ENCODE measurements at regions not wholly inside any gene's neighbourhood (a gene's known extent, or its start where the extent isn't known, plus 50 kb on each side); places are given as distances from the start of the nearest gene placed in this dataset.
A peak's percentile ranks its signal among the peaks of the same experiment; 100 is the strongest.
"Not testable (repeated sequence)": the region's sequence is repeated elsewhere in the genome, so short reads cannot be mapped to it uniquely, and the experiment has no call there.

DNA sequence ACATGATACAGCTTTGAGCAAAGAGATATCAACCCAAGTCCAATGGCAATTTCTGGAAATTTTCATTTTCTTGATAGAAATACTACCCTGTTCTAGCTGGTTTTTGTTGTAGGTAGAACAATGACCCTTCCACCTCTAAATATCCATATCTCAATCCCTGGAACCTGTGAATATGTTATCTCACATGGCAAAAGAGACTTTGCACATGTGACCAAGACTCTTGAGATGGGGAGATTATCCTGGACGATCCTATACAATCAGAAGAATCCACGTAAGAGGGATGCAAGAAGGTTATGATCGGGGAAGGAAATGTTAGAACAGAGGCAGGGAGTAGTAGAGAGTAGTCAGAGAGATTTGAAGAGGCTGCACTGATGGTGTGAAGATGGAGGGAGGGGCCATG lies 124.9 kb downstream of the CCDC71L start:
- ATAC-seq (no peak), DNase-seq (ENCODE audit: low spot score) (no peak)
- intact Hi-C loops (cut with DNase I) = no loop called here

DNA sequence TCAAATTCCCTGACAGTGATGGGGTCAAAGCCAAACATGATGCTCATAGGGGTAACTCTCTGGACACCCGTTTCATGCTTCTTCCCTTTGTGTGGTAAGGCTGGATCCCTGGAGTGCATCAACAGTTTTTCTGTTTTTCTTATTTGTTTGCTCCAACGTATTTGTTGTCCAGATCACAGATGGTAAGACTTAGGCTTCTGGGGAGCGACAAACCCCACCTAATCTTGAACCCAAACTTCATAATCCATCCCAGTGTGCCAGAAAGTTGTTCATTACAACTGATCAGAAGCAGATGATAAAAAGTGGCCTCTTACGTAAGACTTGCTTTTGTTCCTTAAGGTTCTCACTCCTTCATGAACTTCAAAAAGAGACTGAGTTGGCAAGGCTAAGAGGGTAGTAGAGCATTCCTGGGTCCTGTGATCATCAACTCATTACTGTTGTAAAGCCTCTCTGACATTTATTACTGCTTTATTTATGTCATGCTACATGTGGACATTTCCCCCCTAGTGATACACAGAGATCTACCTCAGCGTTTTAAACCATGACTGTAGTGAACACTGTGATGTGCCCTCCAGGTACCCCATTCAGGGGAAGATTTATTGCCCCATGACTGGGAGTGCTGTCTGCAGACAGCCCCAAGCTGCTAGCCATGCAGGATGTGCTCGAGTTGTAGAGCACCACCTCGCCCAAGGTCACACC lies 125.6 kb downstream of the CCDC71L start:
- DNase-seq (ENCODE audit: low spot score) (no peak), ATAC-seq (peak; percentile 90)
- intact Hi-C loops (cut with DNase I) = no loop called here

DNA sequence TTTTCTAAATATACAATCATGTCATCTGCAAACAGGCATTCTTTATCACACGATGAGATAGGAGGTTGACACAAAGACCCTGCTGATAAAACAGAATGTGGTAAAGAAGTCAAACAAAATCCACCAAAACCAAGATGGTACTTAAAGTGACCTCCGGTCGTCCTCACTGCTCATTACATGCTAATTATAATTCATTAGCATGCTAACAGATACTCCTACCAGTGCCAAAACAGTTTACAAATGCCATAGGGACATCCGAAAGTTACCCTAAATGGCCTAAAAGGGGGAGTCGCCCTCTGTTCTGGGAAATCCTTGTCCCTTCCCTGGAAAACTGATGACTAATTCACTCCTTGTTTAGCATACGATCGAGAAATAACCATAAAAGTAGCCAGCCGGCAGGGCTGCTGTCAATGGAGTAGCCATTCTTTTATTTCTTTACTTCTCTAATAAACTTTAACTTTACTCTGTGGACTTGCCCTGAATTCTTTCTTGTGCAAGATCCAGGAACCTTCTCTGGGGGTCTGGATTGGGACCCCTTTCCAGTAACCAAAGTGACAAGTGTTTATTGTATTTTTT lies 126.6 kb downstream of the CCDC71L start:
- intact Hi-C loops (cut with DNase I) = no loop called here
- DNase-seq (ENCODE audit: low spot score) (no peak), ATAC-seq (peak; percentile 52)

GRCh38 chr7:106530183-106530582 lies 130.8 kb downstream of the CCDC71L start:
- DNase-seq (ENCODE audit: low spot score); intact Hi-C loops (cut with DNase I); ATAC-seq: not testable (repeated sequence)

GRCh38 chr7:106526617-106527016 lies 134.3 kb downstream of the CCDC71L start:
- DNase-seq (ENCODE audit: low spot score); intact Hi-C loops (cut with DNase I); ATAC-seq: not testable (repeated sequence)

DNA sequence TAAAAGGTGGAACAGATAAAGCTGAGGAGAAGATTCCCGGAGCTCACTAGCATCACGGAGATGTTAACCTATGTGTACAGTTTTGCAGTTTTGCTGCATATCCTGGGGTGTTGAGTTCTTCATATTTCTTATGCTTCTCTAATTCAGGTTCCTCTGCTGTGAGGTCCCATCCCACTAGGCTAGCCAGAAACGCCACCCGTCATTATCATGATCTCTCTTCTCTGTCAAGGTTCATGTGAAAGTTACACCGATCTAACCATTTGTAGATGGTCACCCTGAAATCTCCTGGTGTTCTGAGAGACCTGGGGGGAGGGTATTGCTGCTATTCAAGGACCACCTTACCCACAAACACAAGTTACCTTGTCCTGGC lies 136.3 kb downstream of the CCDC71L start:
- intact Hi-C loops (cut with DNase I) = no loop called here
- ATAC-seq (no peak), DNase-seq (ENCODE audit: low spot score) (no peak)

GRCh38 chr7:106523482-106523881 lies 137.5 kb downstream of the CCDC71L start:
- ATAC-seq = no peak
- intact Hi-C loops (cut with DNase I) = no loop called here
- no peak for DNase-seq (ENCODE audit: low spot score)

GRCh38 chr7:106522696-106523095 lies 138.3 kb downstream of the CCDC71L start:
- intact Hi-C loops (cut with DNase I) = no loop called here
- ATAC-seq (no peak), DNase-seq (ENCODE audit: low spot score) (no peak)

- DNase-seq (ENCODE audit: low spot score) (no peak), ATAC-seq (no peak)
- intact Hi-C loops (cut with DNase I) = no loop called here
Observed at GRCh38 chr7:106521541-106521940, 139.4 kb downstream of the CCDC71L start.

DNA sequence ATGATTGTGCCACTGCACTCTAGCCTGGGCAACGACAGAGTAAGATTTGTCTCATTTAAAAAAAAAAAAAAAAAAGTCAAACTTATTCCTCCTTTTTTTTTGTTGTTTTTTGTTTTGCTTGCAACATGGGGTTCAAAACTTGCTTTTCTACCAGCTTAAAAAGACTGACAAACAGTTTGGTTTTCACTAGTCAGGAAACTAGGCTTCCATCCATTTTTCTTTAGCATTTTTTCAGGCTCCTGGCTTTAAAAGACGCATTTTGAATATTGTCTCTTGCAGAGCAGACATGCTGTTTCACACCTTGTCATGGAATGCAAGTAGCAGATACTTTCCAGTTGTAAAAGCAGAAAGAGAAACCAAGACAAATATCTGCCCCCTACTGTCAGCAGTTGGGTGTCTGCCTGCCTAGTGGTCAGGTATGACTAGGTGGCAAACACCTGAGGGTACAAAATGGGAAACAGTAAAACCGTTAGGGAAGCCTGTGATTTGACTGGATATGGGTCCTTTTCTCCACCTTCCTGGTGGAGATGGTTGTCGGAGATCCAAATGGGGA lies 139.9 kb downstream of the CCDC71L start:
- ATAC-seq (no peak), DNase-seq (ENCODE audit: low spot score) (no peak)
- intact Hi-C loops (cut with DNase I) = no loop called here

DNA sequence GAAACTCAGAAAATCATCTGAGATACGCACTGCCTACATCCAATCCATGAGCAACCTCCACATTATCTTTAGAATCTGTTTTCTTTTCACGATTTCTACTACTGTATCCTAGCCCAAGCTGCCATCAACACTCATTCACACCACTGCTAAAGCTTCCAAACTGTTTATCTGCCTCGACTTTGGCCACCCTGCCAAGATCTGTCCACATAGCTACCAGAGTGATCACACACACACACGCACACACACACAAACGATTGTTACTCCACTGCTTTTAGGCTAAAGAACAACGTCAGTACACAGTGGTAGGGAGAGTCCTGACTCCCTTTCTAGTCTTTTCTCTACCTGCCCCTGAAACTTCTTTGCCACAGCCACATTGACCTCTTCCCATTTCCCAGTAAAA lies 142.0 kb downstream of the CCDC71L start:
- DNase-seq (ENCODE audit: low spot score) (no peak), ATAC-seq (no peak)
- intact Hi-C loops (cut with DNase I) = no loop called here

GRCh38 chr7:106518239-106518638 lies 142.7 kb downstream of the CCDC71L start:
- intact Hi-C loops (cut with DNase I) = no loop called here
- ATAC-seq (no peak), DNase-seq (ENCODE audit: low spot score) (no peak)

DNA sequence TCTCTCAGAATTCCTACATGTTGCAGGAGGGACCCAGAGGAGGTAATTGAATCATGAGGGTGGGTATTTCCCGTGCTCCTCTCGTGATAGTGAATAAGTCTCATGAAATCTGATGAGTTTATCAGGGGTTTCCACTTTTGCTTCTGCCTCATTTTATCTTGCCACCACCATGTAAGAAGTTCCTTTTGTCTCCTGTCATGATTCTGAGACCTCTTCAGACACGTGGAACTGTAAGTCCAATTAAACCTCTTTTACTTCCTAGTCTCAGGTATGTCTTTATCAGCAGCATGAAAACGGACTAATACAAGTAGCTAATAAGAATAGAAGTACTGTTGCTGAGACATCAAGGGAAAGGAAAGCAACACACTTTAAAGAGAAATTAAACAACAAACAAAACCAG lies 143.4 kb downstream of the CCDC71L start:
- DNase-seq (ENCODE audit: low spot score) = no peak
- intact Hi-C loops (cut with DNase I) = no loop called here
- ATAC-seq = no peak

GRCh38 chr7:106515321-106515720 lies 145.6 kb downstream of the CCDC71L start:
- DNase-seq (ENCODE audit: low spot score) (no peak), ATAC-seq (no peak)
- intact Hi-C loops (cut with DNase I) = no loop called here

DNA sequence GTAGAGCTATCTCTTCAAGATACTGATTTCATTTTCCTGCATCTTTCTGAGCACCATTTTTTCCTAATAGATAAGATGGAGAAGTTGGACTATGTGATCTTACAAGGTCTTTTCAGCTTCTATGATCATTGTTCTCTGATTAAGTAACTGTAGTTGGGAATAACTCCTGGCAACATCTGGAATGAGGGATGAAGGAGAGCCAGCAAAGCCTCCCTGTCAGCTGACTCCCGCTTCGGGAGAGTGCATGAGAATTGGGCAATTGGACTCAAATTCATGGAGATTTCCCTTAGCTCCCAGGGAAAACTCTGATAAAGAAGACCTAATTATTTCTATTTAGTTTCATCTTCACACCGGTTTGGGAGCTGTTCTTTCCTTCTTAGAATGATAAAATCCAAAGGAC lies 146.1 kb downstream of the CCDC71L start:
- intact Hi-C loops (cut with DNase I) = no loop called here
- peak; percentile 80 for ATAC-seq
- no peak for DNase-seq (ENCODE audit: low spot score)

DNA sequence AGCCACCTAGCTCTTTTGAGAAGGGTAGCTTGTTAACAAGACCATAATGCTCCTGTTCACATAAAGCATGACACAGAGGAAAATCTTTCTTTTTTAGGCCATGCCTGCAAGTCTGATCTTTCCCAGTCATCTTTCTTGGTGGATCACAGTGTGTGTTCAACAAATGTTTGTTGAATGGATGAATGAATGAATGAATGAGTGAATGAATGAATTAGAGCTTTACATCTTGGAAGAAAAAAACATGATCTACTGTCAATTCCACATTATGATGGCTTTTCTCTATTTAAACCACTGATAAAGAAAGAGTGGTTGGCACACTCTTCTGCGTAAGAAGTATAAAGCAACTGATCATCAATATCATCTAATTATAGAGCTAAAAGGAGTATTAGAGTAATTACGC lies 148.7 kb downstream of the CCDC71L start:
- no peak for DNase-seq (ENCODE audit: low spot score)
- ATAC-seq = no peak
- intact Hi-C loops (cut with DNase I) = no loop called here

GRCh38 chr7:106504645-106505044 lies 156.3 kb downstream of the CCDC71L start:
- intact Hi-C loops (cut with DNase I) = no loop called here

GRCh38 chr7:106504207-106504606 lies 156.8 kb downstream of the CCDC71L start:
- intact Hi-C loops (cut with DNase I) = no loop called here
- DNase-seq (ENCODE audit: low spot score) (no peak), ATAC-seq (no peak)

More at GRCh38 chr7:106504645-106505044, 156.3 kb downstream of the CCDC71L start:
- DNase-seq (ENCODE audit: low spot score) (no peak), ATAC-seq (no peak)

DNA sequence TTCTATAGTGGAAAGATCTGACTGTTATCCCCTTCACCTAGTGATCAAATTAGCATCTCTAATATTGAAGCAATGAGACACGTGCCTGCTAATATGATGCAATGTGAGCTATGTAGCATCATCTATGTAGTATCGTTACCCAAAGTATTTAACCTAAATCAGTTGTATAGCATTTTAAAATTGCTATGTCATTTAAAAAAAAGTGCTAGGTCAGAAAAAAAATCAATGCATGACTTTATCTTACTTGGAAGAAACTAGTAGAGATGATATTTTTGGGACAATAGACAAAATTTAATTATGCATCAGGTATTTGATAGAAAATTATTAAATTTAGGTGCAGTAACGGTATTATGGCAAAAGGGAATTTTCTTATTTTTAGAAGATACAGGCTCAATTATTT lies 157.3 kb downstream of the CCDC71L start:
- no peak for DNase-seq (ENCODE audit: low spot score)
- no peak for ATAC-seq
- intact Hi-C loops (cut with DNase I) = no loop called here

DNA sequence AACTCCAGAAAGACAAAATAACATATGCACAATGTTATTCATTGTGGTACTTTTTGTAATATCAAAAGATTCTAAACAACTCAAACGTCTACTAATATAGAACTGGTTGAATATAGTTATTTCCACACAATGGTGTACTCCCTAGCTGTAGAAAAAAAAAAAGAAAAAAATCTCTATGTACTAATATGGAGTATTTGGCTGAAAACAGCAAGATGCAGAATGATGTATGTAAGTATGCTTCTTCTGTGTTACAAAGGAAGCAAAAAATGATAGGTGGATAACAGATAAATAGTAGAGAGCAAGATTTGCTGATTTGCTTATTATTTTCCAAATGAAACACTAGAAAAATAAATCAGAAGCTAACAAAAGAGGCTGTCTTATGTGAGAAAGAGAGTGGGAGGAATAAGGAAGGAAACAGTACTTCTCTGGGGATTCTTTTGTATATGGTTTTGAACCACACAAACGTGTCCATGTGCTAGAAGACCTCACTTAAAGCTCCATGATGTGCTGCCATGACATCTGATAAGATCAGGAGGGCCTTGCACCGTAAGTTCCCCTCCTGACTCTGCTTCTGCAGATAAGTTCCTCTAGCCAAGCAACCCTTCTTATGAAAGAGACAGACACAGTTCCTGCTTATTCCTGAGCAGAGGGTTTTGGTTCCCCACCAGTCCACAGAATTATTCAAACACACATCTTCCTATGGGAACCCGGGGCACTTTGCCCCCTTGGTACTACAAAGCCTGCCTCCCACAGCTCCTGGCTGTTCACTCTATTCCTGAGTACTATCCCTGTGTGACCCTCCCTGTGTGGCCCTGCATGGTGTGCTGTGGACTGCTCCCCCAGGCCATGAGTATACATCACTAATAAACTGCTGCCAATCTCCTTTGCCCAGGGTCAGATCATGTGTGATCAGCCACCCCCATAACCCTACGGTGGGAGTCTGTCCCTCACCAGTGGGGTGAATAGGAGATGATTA lies 159.1 kb downstream of the CCDC71L start:
- ATAC-seq (no peak), DNase-seq (ENCODE audit: low spot score) (no peak)
- intact Hi-C loops (cut with DNase I) = no loop called here
